ENCODE measurements at regions not wholly inside any gene's neighbourhood (a gene's known extent, or its start where the extent isn't known, plus 50 kb on each side); places are given as distances from the start of the nearest gene placed in this dataset.

- TF ChIP-seq TAF1 (conservative IDR thresholded peaks at IDR 0.05) (no peak), SP1 (IDR thresholded peaks at IDR 0.05) (no peak), GABPA (IDR thresholded peaks at IDR 0.05 in 1 of 2, conservative IDR thresholded peaks at IDR 0.05 in 1 of 2) (no peak), RAD21 (IDR thresholded peaks at IDR 0.05) (no peak), YY1 (IDR thresholded peaks at IDR 0.05) (no peak), NR2F2 (IDR thresholded peaks at IDR 0.05) (no peak), FOXA1 (IDR thresholded peaks at IDR 0.05) (no peak), JUND (IDR thresholded peaks at IDR 0.05) (no peak), RXRA (IDR thresholded peaks at IDR 0.05) (no peak), ZBTB33 (IDR thresholded peaks at IDR 0.05) (no peak)
- TF ChIP-seq, protein P1, sequence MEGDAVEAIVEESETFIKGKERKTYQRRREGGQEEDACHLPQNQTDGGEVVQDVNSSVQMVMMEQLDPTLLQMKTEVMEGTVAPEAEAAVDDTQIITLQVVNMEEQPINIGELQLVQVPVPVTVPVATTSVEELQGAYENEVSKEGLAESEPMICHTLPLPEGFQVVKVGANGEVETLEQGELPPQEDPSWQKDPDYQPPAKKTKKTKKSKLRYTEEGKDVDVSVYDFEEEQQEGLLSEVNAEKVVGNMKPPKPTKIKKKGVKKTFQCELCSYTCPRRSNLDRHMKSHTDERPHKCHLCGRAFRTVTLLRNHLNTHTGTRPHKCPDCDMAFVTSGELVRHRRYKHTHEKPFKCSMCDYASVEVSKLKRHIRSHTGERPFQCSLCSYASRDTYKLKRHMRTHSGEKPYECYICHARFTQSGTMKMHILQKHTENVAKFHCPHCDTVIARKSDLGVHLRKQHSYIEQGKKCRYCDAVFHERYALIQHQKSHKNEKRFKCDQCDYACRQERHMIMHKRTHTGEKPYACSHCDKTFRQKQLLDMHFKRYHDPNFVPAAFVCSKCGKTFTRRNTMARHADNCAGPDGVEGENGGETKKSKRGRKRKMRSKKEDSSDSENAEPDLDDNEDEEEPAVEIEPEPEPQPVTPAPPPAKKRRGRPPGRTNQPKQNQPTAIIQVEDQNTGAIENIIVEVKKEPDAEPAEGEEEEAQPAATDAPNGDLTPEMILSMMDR (IDR thresholded peaks at IDR 0.05; ENCODE audit: low read depth, low read length, missing input control): no peak
- TF ChIP-seq, protein P2, sequence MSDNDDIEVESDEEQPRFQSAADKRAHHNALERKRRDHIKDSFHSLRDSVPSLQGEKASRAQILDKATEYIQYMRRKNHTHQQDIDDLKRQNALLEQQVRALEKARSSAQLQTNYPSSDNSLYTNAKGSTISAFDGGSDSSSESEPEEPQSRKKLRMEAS (IDR thresholded peaks at IDR 0.05): no peak
- TF ChIP-seq, protein P3, sequence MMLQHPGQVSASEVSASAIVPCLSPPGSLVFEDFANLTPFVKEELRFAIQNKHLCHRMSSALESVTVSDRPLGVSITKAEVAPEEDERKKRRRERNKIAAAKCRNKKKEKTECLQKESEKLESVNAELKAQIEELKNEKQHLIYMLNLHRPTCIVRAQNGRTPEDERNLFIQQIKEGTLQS (IDR thresholded peaks at IDR 0.05): no peak
- TF ChIP-seq, protein P4, sequence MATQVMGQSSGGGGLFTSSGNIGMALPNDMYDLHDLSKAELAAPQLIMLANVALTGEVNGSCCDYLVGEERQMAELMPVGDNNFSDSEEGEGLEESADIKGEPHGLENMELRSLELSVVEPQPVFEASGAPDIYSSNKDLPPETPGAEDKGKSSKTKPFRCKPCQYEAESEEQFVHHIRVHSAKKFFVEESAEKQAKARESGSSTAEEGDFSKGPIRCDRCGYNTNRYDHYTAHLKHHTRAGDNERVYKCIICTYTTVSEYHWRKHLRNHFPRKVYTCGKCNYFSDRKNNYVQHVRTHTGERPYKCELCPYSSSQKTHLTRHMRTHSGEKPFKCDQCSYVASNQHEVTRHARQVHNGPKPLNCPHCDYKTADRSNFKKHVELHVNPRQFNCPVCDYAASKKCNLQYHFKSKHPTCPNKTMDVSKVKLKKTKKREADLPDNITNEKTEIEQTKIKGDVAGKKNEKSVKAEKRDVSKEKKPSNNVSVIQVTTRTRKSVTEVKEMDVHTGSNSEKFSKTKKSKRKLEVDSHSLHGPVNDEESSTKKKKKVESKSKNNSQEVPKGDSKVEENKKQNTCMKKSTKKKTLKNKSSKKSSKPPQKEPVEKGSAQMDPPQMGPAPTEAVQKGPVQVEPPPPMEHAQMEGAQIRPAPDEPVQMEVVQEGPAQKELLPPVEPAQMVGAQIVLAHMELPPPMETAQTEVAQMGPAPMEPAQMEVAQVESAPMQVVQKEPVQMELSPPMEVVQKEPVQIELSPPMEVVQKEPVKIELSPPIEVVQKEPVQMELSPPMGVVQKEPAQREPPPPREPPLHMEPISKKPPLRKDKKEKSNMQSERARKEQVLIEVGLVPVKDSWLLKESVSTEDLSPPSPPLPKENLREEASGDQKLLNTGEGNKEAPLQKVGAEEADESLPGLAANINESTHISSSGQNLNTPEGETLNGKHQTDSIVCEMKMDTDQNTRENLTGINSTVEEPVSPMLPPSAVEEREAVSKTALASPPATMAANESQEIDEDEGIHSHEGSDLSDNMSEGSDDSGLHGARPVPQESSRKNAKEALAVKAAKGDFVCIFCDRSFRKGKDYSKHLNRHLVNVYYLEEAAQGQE (IDR thresholded peaks at IDR 0.05): no peak
Observed at GRCh38 chr1:79551321-79551720, 544.8 kb upstream of the ADGRL4 start.

All from liver (tissue), 3 donors.